PC-9 (cell line): ENCODE measurements at regions not wholly inside any gene's neighbourhood (a gene's known extent, or its start where the extent isn't known, plus 50 kb on each side); places are given as distances from the start of the nearest gene placed in this dataset.

ENCODE experiments used
- CTCF ChIP-seq: fragments of 200-600 bp; sonication (generic); conservative IDR thresholded peaks from 2 replicates; pipeline ENCODE4 v1.6.1; 2017; ENCODE audit warnings: mixed run types, antibody characterized with exemption, mild to moderate bottlenecking, moderate library complexity
- EZH2 ChIP-seq: fragments of 200-600 bp; sonication (generic); IDR thresholded peaks from 2 replicates; pipeline ENCODE4 v1.8.0; 2017; ENCODE audit warnings: antibody characterized with exemption, low read depth

DNA sequence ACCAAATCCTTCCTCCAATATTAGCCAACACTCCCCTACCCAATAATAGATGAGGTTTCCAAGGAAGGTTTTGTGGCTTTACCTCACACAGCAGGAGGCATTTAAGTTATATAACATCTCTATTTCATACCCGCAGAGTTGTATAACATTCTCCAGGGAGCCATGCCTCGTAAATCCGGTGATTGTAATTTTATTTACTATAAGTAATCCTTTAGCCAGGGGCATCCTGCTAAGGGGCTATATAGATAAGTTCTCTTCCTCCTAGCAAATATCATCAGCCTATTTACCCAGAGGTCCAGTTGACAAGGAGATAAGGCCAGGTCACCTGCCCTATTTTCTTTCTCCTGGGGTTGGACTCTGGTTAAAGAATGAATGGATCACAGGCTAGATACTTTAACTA lies 2051.0 kb downstream of the EFNA5 start:
- TF ChIP-seq CTCF, result no peak
- no peak for TF ChIP-seq EZH2
